NCI-H2171 (cell line): ENCODE measurements at regions not wholly inside any gene's neighbourhood (a gene's known extent, or its start where the extent isn't known, plus 50 kb on each side); places are given as distances from the start of the nearest gene placed in this dataset.

ENCODE experiments used
- DNase-seq: peaks from one replicate; lab custom pipeline; 2025; lab: John Stamatoyannopoulos, UW

- no peak for DNase-seq
Measured at GRCh38 chr16:14360326-14361037, 269.6 kb downstream of the PARN start.

DNA sequence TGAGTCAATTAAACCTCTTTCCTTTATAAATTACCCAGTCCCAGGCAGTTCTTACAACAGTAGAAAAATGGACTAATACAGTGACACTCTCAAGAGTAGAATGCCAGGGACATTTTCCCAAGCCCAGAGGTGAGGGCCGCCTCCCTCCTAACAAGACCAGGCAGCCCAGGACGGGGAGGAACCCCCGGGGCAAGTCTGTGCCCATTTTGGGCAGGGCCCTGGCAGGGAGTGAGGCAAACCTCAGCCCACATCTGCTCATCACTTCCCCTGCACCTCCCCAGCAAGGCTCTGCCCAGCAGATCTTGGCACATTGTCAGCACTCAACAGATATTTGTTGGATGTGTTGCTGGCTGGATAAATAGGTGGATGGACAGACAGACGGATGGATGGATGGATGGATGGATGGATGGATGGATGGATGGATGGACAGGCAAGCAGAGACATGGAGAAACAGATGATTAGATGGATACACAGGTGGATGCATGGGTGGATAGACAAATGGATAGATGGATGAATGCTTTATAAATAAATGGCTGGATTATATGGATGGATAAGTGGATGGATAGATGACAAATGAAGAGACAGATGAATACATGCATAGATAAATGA is 271.3 kb downstream of the PARN start:
- peak; percentile 59 for DNase-seq

- no peak for DNase-seq
Measured at GRCh38 chr16:14357328-14357727, 272.7 kb downstream of the PARN start.

- DNase-seq = no peak
Measured at GRCh38 chr16:14356064-14356463, 274.0 kb downstream of the PARN start.

GRCh38 chr16:14354561-14355351 is 275.3 kb downstream of the PARN start:
- DNase-seq = peak; percentile 45

GRCh38 chr16:14353340-14353739 is 276.7 kb downstream of the PARN start:
- no peak for DNase-seq

- DNase-seq = no peak
Measured at GRCh38 chr16:14351647-14352046, 278.4 kb downstream of the PARN start.

DNA sequence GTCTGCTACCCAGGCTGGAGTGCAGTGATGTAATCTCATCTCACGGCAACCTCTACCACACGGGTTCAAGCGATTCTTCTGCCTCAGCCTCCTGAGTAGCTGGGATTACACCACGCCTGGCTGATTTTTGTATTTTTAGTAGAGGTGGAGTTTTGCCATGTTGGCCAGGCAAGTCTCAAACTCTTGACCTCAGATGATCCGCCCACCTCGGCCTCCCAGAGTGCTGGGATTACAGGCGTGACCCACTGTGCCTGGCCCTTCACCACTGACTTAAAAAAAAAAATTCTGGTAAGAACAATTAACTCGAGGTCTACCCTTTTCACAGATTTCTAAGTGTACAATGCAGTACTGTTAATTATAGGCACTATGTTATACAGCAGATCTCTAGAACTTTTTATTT is 279.4 kb downstream of the PARN start:
- DNase-seq = no peak

- no peak for DNase-seq
Measured at GRCh38 chr16:14350081-14350480, 279.0 kb downstream of the MRTFB start.

DNA sequence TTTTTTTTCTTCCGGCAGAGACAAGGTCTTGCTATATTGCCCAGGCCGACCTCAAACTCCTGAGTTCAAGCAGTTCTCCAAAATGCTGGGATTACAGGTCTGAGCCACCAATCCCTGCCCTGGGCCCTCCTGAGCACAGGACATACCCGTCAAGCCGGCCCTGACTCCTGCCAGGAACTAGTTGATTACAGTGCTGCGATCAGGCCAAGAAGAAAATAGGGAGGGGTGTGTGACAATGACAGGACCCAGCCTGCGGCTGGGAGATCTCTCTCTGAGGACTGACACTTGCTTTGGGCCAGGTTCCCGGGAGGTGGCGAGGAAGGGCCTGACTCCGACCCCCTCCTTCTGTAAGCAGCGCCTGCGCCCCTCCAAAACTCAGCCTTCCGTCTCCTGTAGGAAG is 276.6 kb downstream of the MRTFB start:
- DNase-seq = no peak

- DNase-seq = no peak
Measured at GRCh38 chr16:14346278-14347142, 275.4 kb downstream of the MRTFB start.

DNA sequence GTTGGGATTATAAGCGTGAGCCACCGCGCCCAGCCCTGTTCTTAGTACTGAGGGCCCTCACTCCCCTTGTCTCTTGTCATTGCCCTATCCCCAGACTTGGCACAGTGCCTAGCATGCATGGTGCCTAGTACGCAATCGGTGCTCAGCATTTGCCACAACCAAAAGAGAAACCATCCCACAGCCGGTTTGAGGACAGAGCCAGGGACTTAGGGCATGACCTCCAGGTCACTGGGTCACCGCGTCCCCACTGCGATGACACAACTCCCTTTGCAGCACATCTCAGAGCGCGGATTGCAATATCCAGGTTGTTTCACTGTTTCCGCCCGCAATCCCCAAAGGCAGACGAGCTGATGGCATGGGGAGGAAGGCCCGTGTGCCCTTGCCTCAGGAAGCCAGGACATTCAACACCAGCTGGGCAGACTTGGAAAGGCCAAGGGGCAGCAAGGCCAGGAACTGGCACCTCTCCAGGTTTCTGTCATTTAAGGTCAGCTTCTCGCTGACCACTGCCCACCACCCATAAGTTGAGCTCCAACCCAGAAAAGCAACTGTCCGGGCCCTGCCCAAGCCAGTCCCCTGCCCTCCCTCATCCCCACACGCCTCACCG is 274.5 kb downstream of the MRTFB start:
- no peak for DNase-seq

DNA sequence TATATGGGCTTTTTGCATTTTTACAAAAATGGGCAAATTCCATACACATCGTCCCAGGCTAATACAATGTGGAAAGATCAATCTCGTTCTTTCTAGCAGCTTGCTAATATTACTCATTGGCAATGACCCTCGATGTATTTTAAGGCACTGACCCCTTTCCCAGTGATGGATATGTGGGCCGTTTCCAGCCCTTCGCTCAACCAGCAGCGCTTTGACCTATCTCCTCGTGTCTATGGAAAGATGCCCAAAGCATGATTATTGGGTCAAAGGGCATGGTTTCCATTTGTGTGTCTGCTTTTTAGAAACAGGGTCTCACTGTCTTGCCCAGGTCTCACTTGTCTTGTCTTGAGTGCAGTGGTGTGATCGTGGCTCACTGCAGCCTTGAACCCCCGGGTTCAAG is 273.8 kb downstream of the MRTFB start:
- DNase-seq = no peak

GRCh38 chr16:14344292-14344691 is 273.2 kb downstream of the MRTFB start:
- DNase-seq = peak; percentile 81

DNA sequence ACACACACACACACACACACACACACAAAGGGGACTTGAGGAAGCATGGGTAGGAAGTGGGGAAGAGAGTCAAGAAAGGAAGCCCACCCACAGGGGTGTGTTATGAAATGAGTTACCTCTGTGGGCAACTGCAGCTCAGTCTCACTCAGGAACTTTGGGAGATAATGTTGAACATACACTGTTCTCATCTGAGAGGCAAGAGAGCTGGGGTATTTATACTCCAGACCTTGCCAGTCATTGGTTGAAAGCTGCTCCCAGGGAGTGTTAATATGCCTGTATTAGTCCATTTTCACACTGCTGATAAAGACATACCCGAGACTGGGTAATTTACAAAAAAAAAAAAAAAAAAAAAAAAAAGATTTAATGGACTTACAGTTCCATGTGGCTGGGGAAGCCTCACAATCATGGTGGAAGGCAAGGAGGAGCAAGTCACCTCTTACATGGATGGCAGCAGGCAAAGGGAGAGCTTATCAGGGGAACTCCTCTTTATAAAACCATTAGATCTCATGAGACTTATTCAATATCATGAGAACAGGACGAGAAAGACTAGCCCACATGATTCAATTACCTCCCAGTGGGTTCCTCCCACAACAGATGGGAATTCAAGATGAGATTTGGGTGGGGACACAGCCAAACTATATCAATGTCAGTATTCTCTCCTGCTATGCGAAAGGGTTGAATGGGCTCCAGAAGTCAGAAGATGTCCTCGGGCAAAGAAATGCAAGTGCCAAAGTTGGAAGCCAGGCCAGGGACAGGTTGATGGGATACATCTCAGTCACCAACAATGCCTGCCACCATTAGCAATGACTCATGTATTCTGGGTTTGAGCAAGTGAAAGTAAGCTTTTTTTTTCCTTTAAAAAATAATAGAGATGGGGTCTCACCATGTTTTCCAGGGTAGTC is 270.5 kb downstream of the MRTFB start:
- no peak for DNase-seq

DNA sequence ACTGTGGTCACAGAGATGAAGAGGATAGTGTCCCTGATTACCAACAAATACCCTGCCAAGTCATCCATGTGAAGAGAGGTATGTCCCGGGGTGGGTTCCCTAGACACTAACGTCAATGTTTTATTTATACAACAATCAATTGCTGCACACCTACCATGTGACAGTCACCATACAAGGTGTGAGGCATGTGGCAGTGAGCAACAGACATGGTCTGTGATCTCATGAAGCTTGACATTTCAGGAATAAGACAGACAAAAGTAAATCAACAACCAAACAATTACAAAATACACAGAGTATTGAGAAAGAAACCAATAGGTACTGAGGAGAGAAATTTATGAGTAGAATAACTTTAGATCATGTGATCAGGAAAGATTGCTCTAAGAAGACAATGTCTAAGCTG is 268.6 kb downstream of the MRTFB start:
- DNase-seq = no peak

GRCh38 chr16:14338969-14339368 is 267.9 kb downstream of the MRTFB start:
- no peak for DNase-seq

- DNase-seq = no peak
Measured at GRCh38 chr16:14338236-14338635, 267.1 kb downstream of the MRTFB start.

GRCh38 chr16:14337303-14338191 is 266.4 kb downstream of the MRTFB start:
- DNase-seq = no peak

GRCh38 chr16:14335297-14335696 is 264.2 kb downstream of the MRTFB start:
- peak; percentile 48 for DNase-seq
